ENCODE measurements at regions not wholly inside any gene's neighbourhood (a gene's known extent, or its start where the extent isn't known, plus 50 kb on each side); places are given as distances from the start of the nearest gene placed in this dataset.

DNA sequence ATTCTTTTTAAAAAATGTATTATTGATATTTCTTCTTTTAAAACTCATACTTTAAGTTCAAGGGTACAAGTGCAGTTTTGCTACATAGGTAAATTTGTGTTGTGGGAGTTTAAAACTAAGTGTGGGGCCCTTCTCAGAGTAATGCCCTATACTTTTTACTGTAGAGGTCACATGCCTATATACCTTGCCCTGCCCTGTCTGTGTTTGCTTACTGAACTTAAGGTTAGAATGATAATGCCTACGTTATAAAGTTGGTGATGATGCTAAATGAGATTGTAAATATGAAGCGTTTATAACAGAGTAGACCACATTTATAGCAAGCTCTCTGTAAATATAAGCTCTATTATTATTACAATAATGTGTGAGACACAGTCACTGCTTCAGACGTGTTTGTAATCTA is 261.9 kb downstream of the RASSF9 start:
- TF ChIP-seq EZH2 (IDR thresholded peaks at IDR 0.05; ENCODE audit: insufficient read depth, low read length) (no peak), CTCF (IDR thresholded peaks at IDR 0.05; ENCODE audit: insufficient read depth, low read depth, low read length) (no peak)

All from astrocyte (in vitro differentiated cells and primary cell).